22Rv1 (cell line): ENCODE measurements at regions not wholly inside any gene's neighbourhood (a gene's known extent, or its start where the extent isn't known, plus 50 kb on each side); places are given as distances from the start of the nearest gene placed in this dataset.
"Not testable (repeated sequence)": the region's sequence is repeated elsewhere in the genome, so short reads cannot be mapped to it uniquely, and the experiment has no call there.

Experiments used
- H3K27ac ChIP-seq: fragments of 450-650 bp; 2 replicates; pipeline ENCODE4 v1.5.1; 2017
- CTCF ChIP-seq: fragments of 450-650 bp; IDR thresholded peaks from 2 replicates; pipeline ENCODE4 v1.5.1; 2017; ENCODE audit warnings: mild to moderate bottlenecking
- ZFX ChIP-seq: fragments of 450-650 bp; IDR thresholded peaks from 2 replicates; pipeline ENCODE4 v1.6.1; 2017; ENCODE audit warnings: antibody characterized with exemption, borderline replicate concordance

DNA sequence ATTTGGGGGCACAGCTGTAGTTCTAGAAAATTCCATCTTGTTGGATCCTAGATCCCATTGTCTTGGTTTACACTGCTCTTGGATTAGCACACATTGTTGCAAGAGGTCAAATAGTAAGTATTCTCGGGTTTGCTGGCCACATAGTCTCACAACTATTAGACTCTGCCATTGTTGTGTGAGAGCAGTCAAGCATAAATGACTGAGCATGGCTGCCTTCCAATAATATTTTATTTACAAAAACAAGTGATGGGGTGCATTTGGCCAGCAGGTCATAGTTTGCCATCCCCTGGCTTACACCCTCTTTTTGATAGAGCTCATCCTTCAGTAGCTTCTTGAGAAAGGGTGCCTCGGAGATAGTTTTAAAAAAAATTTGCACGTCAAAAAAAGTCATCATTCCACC lies 77.9 kb upstream of the ALX4 start:
- H3K27ac ChIP-seq, result no peak overlapping the region
- TF ChIP-seq CTCF (no peak), ZFX (no peak)

GRCh38 chr11:44388828-44389657 lies 79.1 kb upstream of the ALX4 start:
- no peak overlapping the region for H3K27ac ChIP-seq
- TF ChIP-seq CTCF (no peak), ZFX (no peak)

GRCh38 chr11:44389963-44390605 lies 80.1 kb upstream of the ALX4 start:
- TF ChIP-seq CTCF (no peak), ZFX (no peak)
- H3K27ac ChIP-seq, result no peak overlapping the region

GRCh38 chr11:44391004-44391403 lies 81.1 kb upstream of the ALX4 start:
- H3K27ac ChIP-seq, result not testable (repeated sequence)

GRCh38 chr11:44396746-44397145 lies 86.8 kb upstream of the ALX4 start:
- not testable (repeated sequence) for H3K27ac ChIP-seq

GRCh38 chr11:44397586-44398178 lies 87.7 kb upstream of the ALX4 start:
- no peak overlapping the region for H3K27ac ChIP-seq
- TF ChIP-seq CTCF, result no peak
- no peak for TF ChIP-seq ZFX

DNA sequence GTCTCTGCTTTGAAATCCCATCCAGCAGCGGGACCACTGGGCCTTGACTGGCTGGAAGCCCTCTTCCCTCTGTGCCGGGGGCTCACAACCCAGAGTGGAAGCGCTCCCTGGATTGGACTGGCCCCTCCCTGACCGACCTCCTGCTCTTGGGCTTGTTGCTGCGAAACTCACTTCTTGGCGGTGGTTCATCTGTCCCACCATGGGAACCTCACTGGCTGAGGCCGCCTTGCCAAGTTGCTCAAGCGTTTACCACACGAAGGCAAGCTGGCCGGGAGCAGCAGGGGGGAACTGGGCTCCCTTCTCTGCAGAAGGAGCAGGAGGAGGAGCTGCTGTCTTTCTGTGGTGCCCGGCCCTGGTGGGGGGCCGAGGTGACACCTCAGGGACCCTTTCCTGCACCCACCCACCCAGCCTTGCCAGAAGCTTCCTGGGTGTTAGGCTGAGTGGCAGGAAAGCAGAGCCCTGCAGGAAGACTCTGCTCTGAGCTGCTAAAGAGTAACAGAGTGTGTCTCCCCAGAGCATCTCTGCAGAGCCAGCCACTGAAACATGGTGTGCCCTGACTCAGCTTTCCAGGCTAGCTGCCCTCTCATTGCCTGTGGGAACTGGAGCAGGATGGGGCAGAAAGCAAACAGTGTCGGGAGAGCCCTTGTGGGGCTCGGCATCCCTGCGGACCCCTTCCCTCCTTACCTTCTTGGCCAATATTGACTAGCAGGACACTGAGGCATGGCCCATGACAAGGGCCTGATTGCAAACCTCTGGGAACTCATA lies 88.5 kb upstream of the ALX4 start:
- TF ChIP-seq CTCF, result no peak
- no peak for TF ChIP-seq ZFX
- no peak overlapping the region for H3K27ac ChIP-seq

DNA sequence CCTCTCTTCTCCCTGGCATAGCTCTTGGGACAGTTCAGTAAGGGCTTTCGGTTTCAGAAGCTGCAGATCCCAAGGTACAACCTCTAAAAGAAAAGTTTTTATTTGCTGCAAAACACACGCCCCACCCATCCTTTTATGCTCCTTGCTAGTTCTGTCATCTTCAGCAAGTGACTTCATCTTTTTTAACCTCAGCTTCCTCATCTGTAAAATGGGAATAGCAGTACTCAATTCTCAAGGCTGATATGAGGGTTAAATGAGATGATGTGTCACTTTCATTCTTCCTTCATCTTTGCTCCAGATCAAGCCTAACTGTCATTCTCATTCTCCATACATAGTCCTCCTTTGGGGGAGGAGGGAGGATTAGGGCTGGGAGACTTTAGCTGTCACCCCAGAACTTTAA lies 90.0 kb upstream of the ALX4 start:
- no peak overlapping the region for H3K27ac ChIP-seq
- TF ChIP-seq CTCF, result no peak
- TF ChIP-seq ZFX, result no peak
